ENCODE measurements at regions not wholly inside any gene's neighbourhood (a gene's known extent, or its start where the extent isn't known, plus 50 kb on each side); places are given as distances from the start of the nearest gene placed in this dataset.

DNA sequence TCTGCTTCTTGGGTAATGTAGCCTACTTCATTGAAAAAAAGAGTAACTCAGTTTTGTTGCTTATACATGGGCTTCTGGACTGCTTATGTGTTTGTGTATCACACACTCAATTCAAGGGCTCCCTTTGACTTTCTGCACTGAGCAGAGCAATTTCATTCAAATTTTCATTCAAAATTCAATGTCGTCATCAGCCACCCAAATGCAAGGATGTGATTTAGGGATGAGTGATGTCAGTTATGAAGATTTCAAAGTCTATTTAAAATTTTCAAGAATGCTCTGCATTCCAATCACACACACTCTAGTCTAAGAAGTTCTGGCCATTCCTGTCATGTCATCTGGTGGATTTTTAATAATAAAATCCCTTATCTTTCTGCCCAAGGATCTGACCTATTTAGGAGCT lies 344.5 kb upstream of the ZFP64 start:
- Mint-ChIP-seq H3K36me3 (ENCODE audit: low read depth) (no peaks in the 10 kb centered on the region), H3K27me3 (ENCODE audit: low read depth, poor library complexity) (peaks cover 3% of the 10 kb centered on the region), H3K27ac (no peak overlapping the region), H3K4me1 (peaks cover 26% of the 10 kb centered on the region), H3K9me3 (peaks cover 17% of the 10 kb centered on the region), H3K4me3 (no peak overlapping the region)
- TF ChIP-seq, protein P1, sequence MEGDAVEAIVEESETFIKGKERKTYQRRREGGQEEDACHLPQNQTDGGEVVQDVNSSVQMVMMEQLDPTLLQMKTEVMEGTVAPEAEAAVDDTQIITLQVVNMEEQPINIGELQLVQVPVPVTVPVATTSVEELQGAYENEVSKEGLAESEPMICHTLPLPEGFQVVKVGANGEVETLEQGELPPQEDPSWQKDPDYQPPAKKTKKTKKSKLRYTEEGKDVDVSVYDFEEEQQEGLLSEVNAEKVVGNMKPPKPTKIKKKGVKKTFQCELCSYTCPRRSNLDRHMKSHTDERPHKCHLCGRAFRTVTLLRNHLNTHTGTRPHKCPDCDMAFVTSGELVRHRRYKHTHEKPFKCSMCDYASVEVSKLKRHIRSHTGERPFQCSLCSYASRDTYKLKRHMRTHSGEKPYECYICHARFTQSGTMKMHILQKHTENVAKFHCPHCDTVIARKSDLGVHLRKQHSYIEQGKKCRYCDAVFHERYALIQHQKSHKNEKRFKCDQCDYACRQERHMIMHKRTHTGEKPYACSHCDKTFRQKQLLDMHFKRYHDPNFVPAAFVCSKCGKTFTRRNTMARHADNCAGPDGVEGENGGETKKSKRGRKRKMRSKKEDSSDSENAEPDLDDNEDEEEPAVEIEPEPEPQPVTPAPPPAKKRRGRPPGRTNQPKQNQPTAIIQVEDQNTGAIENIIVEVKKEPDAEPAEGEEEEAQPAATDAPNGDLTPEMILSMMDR (IDR thresholded peaks at IDR 0.05) = no peak
- no peak for DNase-seq

DNA sequence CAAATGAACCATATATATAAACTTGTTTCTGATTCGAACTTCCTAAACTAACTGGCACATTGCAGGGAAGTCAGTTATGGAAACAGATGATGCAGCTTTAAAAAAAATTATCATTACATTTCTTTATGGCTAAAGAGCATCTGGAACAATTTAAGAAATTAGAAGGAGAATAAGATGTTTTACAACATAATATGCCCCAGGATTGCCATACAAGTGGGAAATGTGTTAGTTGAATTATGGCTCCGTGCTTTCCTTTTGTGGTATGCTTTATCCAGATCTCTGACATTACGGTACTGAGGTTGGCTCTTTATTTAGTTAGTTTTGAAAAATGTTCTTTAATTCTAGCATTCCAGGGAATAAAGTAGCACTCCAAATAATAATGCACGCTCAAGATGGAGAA lies 343.0 kb upstream of the ZFP64 start:
- Mint-ChIP-seq H3K9me3 (peaks cover 16% of the 10 kb centered on the region), H3K4me1 (peaks cover 13% of the 10 kb centered on the region), H3K4me3 (no peak overlapping the region), H3K27ac (no peak overlapping the region), H3K36me3 (ENCODE audit: low read depth) (no peaks in the 10 kb centered on the region), H3K27me3 (ENCODE audit: low read depth, poor library complexity) (peaks cover 3% of the 10 kb centered on the region)
- DNase-seq = no peak
- TF ChIP-seq, protein P1 (IDR thresholded peaks at IDR 0.05) = no peak

DNA sequence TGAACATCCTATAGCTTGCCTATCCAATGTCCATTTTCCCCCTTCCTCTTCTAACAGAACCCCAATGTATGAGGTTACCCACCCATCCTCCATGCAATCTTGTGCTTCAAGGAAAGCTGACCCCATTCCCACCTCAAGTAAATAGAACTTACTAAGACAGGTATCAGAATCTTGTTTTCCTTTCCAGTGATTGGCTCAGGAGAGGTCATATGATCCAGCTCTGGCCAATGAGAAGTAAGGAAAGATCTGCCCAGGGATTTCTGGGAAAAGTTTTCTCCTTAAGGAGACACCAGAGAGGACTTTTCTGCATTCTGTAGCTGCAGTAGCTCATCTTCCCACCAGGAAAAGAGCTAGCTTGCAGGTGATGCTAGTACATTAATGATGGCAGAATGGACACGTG lies 341.8 kb upstream of the ZFP64 start:
- H3K27me3 Mint-ChIP-seq (ENCODE audit: low read depth, poor library complexity) = no peaks in the 10 kb centered on the region
- H3K27ac Mint-ChIP-seq = no peak overlapping the region
- peaks cover 16% of the 10 kb centered on the region for H3K9me3 Mint-ChIP-seq
- no peaks in the 10 kb centered on the region for H3K36me3 Mint-ChIP-seq (ENCODE audit: low read depth)
- H3K4me3 Mint-ChIP-seq = no peak overlapping the region
- DNase-seq = no peak
- peaks cover 1% of the 10 kb centered on the region for H3K4me1 Mint-ChIP-seq
- TF ChIP-seq, protein P1 (IDR thresholded peaks at IDR 0.05) = no peak

DNA sequence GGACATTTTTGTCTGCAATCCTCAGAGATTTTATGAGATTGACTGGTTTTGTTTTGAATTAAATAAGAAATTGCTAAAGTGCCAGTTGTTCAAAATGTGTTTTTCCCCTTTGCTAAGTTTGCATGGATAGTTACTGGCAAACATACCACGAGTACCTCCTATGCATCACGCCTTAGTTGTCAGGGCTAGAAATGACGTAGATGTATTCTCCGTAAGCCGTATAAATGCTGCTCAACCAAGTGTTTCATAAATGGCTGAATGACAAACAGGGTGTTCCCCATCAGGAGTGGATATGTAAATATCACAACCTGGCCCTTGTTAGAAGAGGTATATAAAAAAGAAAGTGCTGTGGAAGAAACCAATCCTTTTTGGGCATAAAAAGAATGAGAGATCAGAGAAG lies 341.1 kb upstream of the ZFP64 start:
- Mint-ChIP-seq H3K9me3 (peaks cover 16% of the 10 kb centered on the region), H3K27ac (no peak overlapping the region), H3K27me3 (ENCODE audit: low read depth, poor library complexity) (no peaks in the 10 kb centered on the region), H3K4me3 (no peak overlapping the region), H3K36me3 (ENCODE audit: low read depth) (no peaks in the 10 kb centered on the region), H3K4me1 (no peaks in the 10 kb centered on the region)
- no peak for DNase-seq
- TF ChIP-seq, protein P1 (IDR thresholded peaks at IDR 0.05) = no peak

DNA sequence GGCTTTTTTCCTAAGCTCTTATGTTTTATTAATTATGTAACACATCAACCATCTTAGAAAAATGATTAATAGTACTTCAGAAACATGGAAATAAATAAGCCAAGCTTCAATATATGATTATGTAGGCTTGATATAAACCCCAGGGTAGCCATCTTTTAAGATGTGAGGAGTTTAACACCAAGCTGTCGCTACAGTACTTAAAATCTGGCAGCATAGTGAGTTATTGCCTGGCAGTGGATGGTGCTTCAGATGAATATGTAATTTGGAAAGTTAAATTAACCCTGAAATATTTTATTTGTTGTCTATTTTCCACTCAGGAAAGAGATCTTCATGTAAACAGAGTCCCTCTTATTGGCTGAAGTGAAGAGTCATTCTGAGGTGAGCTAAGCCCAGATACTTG lies 339.0 kb upstream of the ZFP64 start:
- Mint-ChIP-seq H3K4me1 (no peaks in the 10 kb centered on the region), H3K9me3 (peaks cover 16% of the 10 kb centered on the region), H3K27me3 (ENCODE audit: low read depth, poor library complexity) (no peaks in the 10 kb centered on the region), H3K36me3 (ENCODE audit: low read depth) (no peaks in the 10 kb centered on the region), H3K4me3 (no peak overlapping the region), H3K27ac (no peak overlapping the region)
- TF ChIP-seq, protein P1 (IDR thresholded peaks at IDR 0.05) = no peak
- DNase-seq = no peak

DNA sequence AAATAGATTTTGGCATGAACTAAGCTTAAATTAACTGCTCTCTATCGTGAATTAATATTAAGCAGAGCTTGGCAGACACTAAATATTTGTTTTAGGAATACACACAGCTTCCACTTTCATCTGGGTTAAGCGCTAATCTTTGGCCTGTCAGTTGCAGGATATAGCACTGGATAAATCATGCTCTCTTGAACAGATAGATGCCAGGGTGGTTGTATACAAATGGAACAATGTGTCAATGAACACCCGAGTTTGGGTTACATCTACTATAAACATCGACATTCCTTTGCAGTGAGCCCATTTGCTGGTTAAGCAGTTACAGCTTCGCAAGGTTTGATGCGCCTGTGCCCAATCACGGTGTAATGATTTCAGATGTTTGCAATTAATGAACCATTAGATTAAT lies 338.2 kb upstream of the ZFP64 start:
- H3K9me3 Mint-ChIP-seq = peaks cover 17% of the 10 kb centered on the region
- TF ChIP-seq, protein P1 (IDR thresholded peaks at IDR 0.05) = no peak
- H3K4me3 Mint-ChIP-seq = no peak overlapping the region
- H3K27ac Mint-ChIP-seq = no peak overlapping the region
- H3K36me3 Mint-ChIP-seq (ENCODE audit: low read depth) = no peaks in the 10 kb centered on the region
- H3K4me1 Mint-ChIP-seq = no peaks in the 10 kb centered on the region
- H3K27me3 Mint-ChIP-seq (ENCODE audit: low read depth, poor library complexity) = no peaks in the 10 kb centered on the region
- DNase-seq = no peak

All from nephron progenitor cell (in vitro differentiated cells).